ENCODE measurements at regions not wholly inside any gene's neighbourhood (a gene's known extent, or its start where the extent isn't known, plus 50 kb on each side); places are given as distances from the start of the nearest gene placed in this dataset.

DNA sequence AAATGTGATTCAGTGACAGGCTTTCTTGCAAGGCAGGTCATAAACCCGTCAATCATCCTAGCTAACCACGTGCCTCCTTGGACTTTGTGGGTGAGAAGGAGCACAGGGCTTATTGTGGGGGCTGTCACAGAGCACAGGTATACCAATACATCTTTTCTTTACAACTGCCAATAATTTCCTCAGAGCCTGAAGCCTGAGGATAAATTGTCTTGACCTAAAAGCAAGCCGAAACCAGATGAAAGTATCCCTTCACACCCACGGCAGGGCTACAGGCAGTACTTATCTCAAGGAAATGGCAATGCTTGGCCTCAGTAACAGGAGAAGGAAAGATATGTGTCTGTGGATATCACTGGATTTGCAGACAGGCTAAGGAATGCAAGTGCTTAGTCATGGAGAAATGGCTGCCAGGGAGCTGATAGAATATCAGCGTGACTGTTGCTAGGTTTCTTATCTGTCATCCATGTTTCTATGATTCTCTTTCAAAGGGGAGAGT is 90.3 kb upstream of the ZNF366 start:
- TF ChIP-seq, protein P1, sequence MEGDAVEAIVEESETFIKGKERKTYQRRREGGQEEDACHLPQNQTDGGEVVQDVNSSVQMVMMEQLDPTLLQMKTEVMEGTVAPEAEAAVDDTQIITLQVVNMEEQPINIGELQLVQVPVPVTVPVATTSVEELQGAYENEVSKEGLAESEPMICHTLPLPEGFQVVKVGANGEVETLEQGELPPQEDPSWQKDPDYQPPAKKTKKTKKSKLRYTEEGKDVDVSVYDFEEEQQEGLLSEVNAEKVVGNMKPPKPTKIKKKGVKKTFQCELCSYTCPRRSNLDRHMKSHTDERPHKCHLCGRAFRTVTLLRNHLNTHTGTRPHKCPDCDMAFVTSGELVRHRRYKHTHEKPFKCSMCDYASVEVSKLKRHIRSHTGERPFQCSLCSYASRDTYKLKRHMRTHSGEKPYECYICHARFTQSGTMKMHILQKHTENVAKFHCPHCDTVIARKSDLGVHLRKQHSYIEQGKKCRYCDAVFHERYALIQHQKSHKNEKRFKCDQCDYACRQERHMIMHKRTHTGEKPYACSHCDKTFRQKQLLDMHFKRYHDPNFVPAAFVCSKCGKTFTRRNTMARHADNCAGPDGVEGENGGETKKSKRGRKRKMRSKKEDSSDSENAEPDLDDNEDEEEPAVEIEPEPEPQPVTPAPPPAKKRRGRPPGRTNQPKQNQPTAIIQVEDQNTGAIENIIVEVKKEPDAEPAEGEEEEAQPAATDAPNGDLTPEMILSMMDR (IDR thresholded peaks at IDR 0.05): no peak
- TF ChIP-seq EZH2 (IDR thresholded peaks at IDR 0.05): no peak
- TF ChIP-seq EZH2phosphoT487 (IDR thresholded peaks at IDR 0.05): no peak
